ENCODE measurements at regions not wholly inside any gene's neighbourhood (a gene's known extent, or its start where the extent isn't known, plus 50 kb on each side); places are given as distances from the start of the nearest gene placed in this dataset.

DNA sequence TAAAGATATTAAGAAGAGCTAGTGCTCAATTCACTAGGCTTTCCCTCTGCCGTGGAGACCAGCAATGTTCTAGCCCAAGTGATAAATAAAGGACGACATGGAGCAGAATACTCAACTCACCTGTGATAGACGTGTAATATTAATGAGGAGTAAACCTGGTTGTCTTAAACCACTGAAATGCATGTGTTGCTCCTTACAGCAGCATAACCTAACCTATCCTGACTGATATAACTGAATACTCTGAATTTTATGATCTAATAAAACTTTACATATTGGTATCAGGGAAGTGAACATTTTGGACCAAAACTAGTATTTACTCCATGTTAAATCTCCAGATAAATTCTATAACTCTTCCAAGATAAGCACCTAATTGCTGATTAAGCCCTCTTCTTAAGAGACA lies 531.0 kb downstream of the METTL4 start:
- H3K4me3 ChIP-seq (ENCODE audit: low read depth, low read length), result no peak overlapping the region
- TF ChIP-seq MYC (IDR thresholded peaks at IDR 0.05; ENCODE audit: low read depth, low read length) (no peak), CTCF (IDR thresholded peaks at IDR 0.05; ENCODE audit: low read depth, low read length) (no peak), POLR2A (IDR thresholded peaks at IDR 0.05; ENCODE audit: extremely low read depth, insufficient read length) (no peak)
- TF ChIP-seq, protein P1, sequence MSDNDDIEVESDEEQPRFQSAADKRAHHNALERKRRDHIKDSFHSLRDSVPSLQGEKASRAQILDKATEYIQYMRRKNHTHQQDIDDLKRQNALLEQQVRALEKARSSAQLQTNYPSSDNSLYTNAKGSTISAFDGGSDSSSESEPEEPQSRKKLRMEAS (IDR thresholded peaks at IDR 0.05; ENCODE audit: low read depth, low read length), result no peak
- no peak for DNase-seq (ENCODE audit: low read depth)

DNA sequence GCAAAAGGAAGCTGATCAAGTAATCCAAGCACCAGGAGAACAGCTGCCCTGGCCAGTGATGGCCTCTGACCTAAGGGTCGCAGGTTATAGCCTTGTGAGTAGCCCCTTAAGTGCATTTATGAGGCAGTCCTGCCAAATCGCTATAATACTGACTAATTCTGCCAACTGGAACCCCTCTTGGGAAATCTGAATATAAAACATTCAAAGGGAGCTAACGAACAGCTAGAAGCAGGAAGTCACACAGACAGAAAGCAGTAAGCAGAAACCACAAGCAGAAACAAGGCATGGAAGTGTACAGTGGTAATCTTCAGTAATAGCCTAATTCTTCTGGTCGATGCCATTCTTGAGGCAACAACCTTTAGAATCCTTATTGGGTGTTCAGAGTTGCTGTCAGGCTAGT lies 521.3 kb downstream of the METTL4 start:
- peak overlapping the region; percentile 12 for H3K4me3 ChIP-seq (ENCODE audit: low read depth, low read length)
- TF ChIP-seq MYC (IDR thresholded peaks at IDR 0.05; ENCODE audit: low read depth, low read length) (no peak), POLR2A (IDR thresholded peaks at IDR 0.05; ENCODE audit: extremely low read depth, insufficient read length) (no peak), CTCF (IDR thresholded peaks at IDR 0.05; ENCODE audit: low read depth, low read length) (no peak)
- TF ChIP-seq, protein P1 (IDR thresholded peaks at IDR 0.05; ENCODE audit: low read depth, low read length), result no peak
- peak; percentile 81 for DNase-seq (ENCODE audit: low read depth)

DNA sequence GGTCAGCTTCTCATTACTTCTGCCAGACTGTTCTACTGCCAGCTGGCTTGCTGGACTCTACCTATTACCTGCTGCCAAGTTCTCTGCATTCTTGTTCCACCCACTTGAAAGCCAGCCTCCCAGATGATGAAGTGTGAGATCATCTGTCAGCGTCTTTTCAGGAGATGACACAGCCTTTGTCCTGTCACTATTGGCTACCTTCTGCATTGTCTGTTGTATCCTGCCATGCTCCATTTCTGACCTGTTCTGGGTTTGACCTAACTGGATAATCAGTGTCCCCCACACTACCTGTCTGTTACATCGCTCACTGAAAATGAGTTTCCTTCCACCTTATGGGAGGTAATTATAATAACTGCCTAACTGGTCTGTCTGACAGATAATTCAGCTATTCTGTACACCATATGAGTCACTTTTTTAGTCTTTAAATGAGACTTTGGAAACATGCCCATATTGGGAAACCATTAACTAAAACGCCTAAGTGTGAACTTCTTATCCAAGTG lies 520.6 kb downstream of the METTL4 start:
- DNase-seq (ENCODE audit: low read depth), result peak; percentile 22
- H3K4me3 ChIP-seq (ENCODE audit: low read depth, low read length), result no peak overlapping the region
- TF ChIP-seq POLR2A (IDR thresholded peaks at IDR 0.05; ENCODE audit: extremely low read depth, insufficient read length) (no peak), MYC (IDR thresholded peaks at IDR 0.05; ENCODE audit: low read depth, low read length) (no peak), CTCF (IDR thresholded peaks at IDR 0.05; ENCODE audit: low read depth, low read length) (no peak)
- TF ChIP-seq, protein P1 (IDR thresholded peaks at IDR 0.05; ENCODE audit: low read depth, low read length), result no peak

GRCh38 chr18:2053490-2054089 lies 517.7 kb downstream of the METTL4 start:
- no peak overlapping the region for H3K4me3 ChIP-seq (ENCODE audit: low read depth, low read length)
- no peak for DNase-seq (ENCODE audit: low read depth)
- TF ChIP-seq, protein P1 (IDR thresholded peaks at IDR 0.05; ENCODE audit: low read depth, low read length), result no peak
- no peak for TF ChIP-seq MYC (IDR thresholded peaks at IDR 0.05; ENCODE audit: low read depth, low read length)
- TF ChIP-seq CTCF (IDR thresholded peaks at IDR 0.05; ENCODE audit: low read depth, low read length), result no peak
- TF ChIP-seq POLR2A (IDR thresholded peaks at IDR 0.05; ENCODE audit: extremely low read depth, insufficient read length), result no peak

DNA sequence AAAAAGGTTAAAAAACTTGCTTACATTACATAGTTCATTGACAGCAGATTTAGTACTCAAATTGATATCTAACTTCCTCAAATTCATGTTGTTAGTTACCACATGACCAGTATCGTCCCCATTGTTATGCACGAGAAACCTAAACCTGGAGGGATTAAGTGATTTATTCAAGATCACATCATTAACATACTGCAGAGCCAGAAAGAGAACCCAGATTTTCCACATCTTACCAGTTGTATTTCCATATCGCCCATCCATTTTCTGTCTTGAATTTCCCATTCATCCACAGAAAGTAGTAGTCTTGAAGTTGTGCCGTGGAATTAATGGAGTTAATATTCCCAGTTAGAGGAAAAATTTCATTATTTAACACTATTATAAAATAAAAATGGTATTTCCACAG lies 512.0 kb downstream of the METTL4 start:
- no peak for DNase-seq (ENCODE audit: low read depth)
- no peak overlapping the region for H3K4me3 ChIP-seq (ENCODE audit: low read depth, low read length)

More for the DNA sequence above, 512.0 kb downstream of the METTL4 start:
- TF ChIP-seq CTCF (IDR thresholded peaks at IDR 0.05; ENCODE audit: low read depth, low read length), result no peak
- TF ChIP-seq, protein P1 (IDR thresholded peaks at IDR 0.05; ENCODE audit: low read depth, low read length), result no peak
- TF ChIP-seq POLR2A (IDR thresholded peaks at IDR 0.05; ENCODE audit: extremely low read depth, insufficient read length), result no peak
- no peak for TF ChIP-seq MYC (IDR thresholded peaks at IDR 0.05; ENCODE audit: low read depth, low read length)
